OCI-LY7 (cell line): ENCODE measurements at regions not wholly inside any gene's neighbourhood (a gene's known extent, or its start where the extent isn't known, plus 50 kb on each side); places are given as distances from the start of the nearest gene placed in this dataset.
"Not testable (repeated sequence)": the region's sequence is repeated elsewhere in the genome, so short reads cannot be mapped to it uniquely, and the experiment has no call there.

Experiments
- EZH2phosphoT487 ChIP-seq: fragments of 200-600 bp; sonication (generic); IDR thresholded peaks from 2 replicates; pipeline ENCODE4 v1.6.1; 2018; ENCODE audit warnings: low read depth, borderline replicate concordance, mild to moderate bottlenecking, mixed run types, antibody characterized with exemption, low read length, moderate library complexity, mixed read lengths
- TF ChIP-seq, protein P1 (sequence below): fragments of 200-600 bp; sonication (generic); conservative IDR thresholded peaks from 2 replicates; pipeline ENCODE4 v1.5.1; 2014; ENCODE audit warnings: mild to moderate bottlenecking, antibody characterized with exemption, low read length, moderate library complexity, mixed read lengths

DNA sequence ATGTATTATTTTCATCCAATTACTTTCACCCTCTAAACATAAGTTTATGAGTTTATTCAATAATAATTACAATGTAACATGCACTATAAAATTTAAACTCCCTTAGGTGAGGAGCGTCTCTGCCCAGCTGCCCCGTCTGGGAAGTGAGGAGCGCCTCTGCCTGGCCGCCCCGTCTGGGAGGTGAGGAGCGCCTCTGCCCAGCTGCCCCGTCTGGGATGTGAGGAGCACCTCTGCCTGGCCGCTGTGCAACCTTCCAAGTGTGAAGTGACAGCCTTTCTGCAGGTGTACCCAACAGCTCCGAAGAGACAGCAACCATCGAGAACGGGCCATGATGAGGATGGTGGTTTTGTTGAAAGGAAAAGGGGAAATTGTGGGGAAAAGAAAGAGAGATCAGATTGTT is 618.9 kb upstream of the GHITM start:
- TF ChIP-seq, protein P1, sequence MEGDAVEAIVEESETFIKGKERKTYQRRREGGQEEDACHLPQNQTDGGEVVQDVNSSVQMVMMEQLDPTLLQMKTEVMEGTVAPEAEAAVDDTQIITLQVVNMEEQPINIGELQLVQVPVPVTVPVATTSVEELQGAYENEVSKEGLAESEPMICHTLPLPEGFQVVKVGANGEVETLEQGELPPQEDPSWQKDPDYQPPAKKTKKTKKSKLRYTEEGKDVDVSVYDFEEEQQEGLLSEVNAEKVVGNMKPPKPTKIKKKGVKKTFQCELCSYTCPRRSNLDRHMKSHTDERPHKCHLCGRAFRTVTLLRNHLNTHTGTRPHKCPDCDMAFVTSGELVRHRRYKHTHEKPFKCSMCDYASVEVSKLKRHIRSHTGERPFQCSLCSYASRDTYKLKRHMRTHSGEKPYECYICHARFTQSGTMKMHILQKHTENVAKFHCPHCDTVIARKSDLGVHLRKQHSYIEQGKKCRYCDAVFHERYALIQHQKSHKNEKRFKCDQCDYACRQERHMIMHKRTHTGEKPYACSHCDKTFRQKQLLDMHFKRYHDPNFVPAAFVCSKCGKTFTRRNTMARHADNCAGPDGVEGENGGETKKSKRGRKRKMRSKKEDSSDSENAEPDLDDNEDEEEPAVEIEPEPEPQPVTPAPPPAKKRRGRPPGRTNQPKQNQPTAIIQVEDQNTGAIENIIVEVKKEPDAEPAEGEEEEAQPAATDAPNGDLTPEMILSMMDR = not testable (repeated sequence)
- not testable (repeated sequence) for TF ChIP-seq EZH2phosphoT487
